Fibroblast of pulmonary artery (primary cell): ENCODE measurements at regions not wholly inside any gene's neighbourhood (a gene's known extent, or its start where the extent isn't known, plus 50 kb on each side); places are given as distances from the start of the nearest gene placed in this dataset.
"Not testable (repeated sequence)": the region's sequence is repeated elsewhere in the genome, so short reads cannot be mapped to it uniquely, and the experiment has no call there.

Experiments used
- DNase-seq: peaks from one replicate; pipeline ENCODE4 v3.0.0-alpha.2; 2010; ENCODE audit warnings: low read depth
- H3K4me3 ChIP-seq: replicated peaks from 2 replicates; pipeline ENCODE4 v1.5.1; 2011; ENCODE audit warnings: low read depth, mild to moderate bottlenecking, control low read depth, low read length, moderate library complexity
- CTCF ChIP-seq: IDR thresholded peaks from 2 replicates; pipeline ENCODE4 v1.5.1; 2011; ENCODE audit warnings: mild to moderate bottlenecking, control low read depth, low read length, inconsistent platforms; ENCODE audit errors: missing control alignments

GRCh38 chr6:84597238-84597875 is 167.0 kb downstream of the TBX18 start:
- peak; percentile 48 for DNase-seq
- no peak overlapping the region for H3K4me3 ChIP-seq
- TF ChIP-seq CTCF, result no peak

- DNase-seq, result no peak
- no peak for TF ChIP-seq CTCF
- no peak overlapping the region for H3K4me3 ChIP-seq
Observed at GRCh38 chr6:84596488-84596887, 167.9 kb downstream of the TBX18 start.

GRCh38 chr6:84588697-84589080 is 175.7 kb downstream of the TBX18 start:
- no peak overlapping the region for H3K4me3 ChIP-seq
- no peak for TF ChIP-seq CTCF

GRCh38 chr6:84587994-84588696 is 176.3 kb downstream of the TBX18 start:
- not testable (repeated sequence) for DNase-seq, H3K4me3 ChIP-seq

More at GRCh38 chr6:84588697-84589080, 175.7 kb downstream of the TBX18 start:
- no peak for DNase-seq

GRCh38 chr6:84587202-84587940 is 177.0 kb downstream of the TBX18 start:
- not testable (repeated sequence) for DNase-seq, H3K4me3 ChIP-seq

GRCh38 chr6:84583784-84584183 is 180.6 kb downstream of the TBX18 start:
- no peak for DNase-seq
- H3K4me3 ChIP-seq, result no peak overlapping the region

GRCh38 chr6:84582997-84583396 is 181.4 kb downstream of the TBX18 start:
- DNase-seq, result no peak
- no peak for TF ChIP-seq CTCF
- no peak overlapping the region for H3K4me3 ChIP-seq

More at GRCh38 chr6:84583784-84584183, 180.6 kb downstream of the TBX18 start:
- no peak for TF ChIP-seq CTCF
